ENCODE measurements at regions not wholly inside any gene's neighbourhood (a gene's known extent, or its start where the extent isn't known, plus 50 kb on each side); places are given as distances from the start of the nearest gene placed in this dataset.

- DNase-seq (no peak), ATAC-seq (ENCODE audit: low read depth) (no peak)
- no peaks in the 10 kb centered on the region for H4K20me1 ChIP-seq (ENCODE audit: insufficient read depth, low read length)
- H3K9ac ChIP-seq (ENCODE audit: low read depth, low read length) = no peak overlapping the region
- H3K14ac ChIP-seq (replicated peaks; ENCODE audit: low read depth, low read length) = no peak overlapping the region
- no peak overlapping the region for H2BK5ac ChIP-seq (ENCODE audit: low read depth, low read length, poor library complexity, severe bottlenecking)
- H3K23ac ChIP-seq (ENCODE audit: low read depth, low read length) = no peak overlapping the region
- H3K27ac ChIP-seq (ENCODE audit: insufficient read depth, low read length) = no peak overlapping the region
- H4K5ac ChIP-seq (ENCODE audit: low read depth, low read length) = no peak overlapping the region
- no peaks in the 10 kb centered on the region for H3K36me3 ChIP-seq (ENCODE audit: control insufficient read depth, insufficient read depth, low read length)
- no peak overlapping the region for H3K4ac ChIP-seq (ENCODE audit: low read depth, low read length)
- peaks cover 16% of the 10 kb centered on the region for H3K9me3 ChIP-seq (ENCODE audit: control insufficient read depth, insufficient read depth, low read length)
- no CpG with 5 or more reads among the region's 2 CpGs for WGBS, 2 experiments (ENCODE audit: extremely low coverage in 2 of 2, insufficient read length in 1 of 2)
- in situ Hi-C loops (cut with MboI; ENCODE audit: low sequenced_read_pairs) = no loop called here
- H4K8ac ChIP-seq (ENCODE audit: low read depth in 2 of 2, low read length in 2 of 2) = no peak overlapping the region
- no peak overlapping the region for H2BK15ac ChIP-seq (ENCODE audit: low read depth, low read length)
- ChIA-PET CTCF (no interaction called here), POLR2A (ENCODE audit: unreplicated experiment) (no interaction called here)
- no peak overlapping the region for H3K56ac ChIP-seq (ENCODE audit: extremely low read depth, insufficient read depth, low read length)
- H2AFZ ChIP-seq (replicated peaks; ENCODE audit: low read length, poor library complexity) = no peak overlapping the region
- intact Hi-C loops (cut with micrococcal nuclease) = no loop called here
- TF ChIP-seq MAFK (IDR thresholded peaks at IDR 0.05; ENCODE audit: low read depth, low read length) (no peak), MXI1 (IDR thresholded peaks at IDR 0.05; ENCODE audit: borderline replicate concordance, low read depth, low read length) (no peak), MAZ (IDR thresholded peaks at IDR 0.05; ENCODE audit: borderline replicate concordance, low read depth, low read length) (no peak), NFE2L2 (IDR thresholded peaks at IDR 0.05; ENCODE audit: low read depth, low read length) (no peak), SMC3 (IDR thresholded peaks at IDR 0.05; ENCODE audit: low read depth, low read length) (no peak), RCOR1 (IDR thresholded peaks at IDR 0.05; ENCODE audit: insufficient replicate concordance, low read length) (no peak), BHLHE40 (IDR thresholded peaks at IDR 0.05; ENCODE audit: low read depth, low read length) (no peak), ELK1 (IDR thresholded peaks at IDR 0.05; ENCODE audit: borderline replicate concordance, low read depth, low read length) (no peak), RAD21 (IDR thresholded peaks at IDR 0.05; ENCODE audit: low read length) (no peak)
- no peak overlapping the region for H2BK120ac ChIP-seq (ENCODE audit: low read depth, low read length)
- BruUV-seq (replicated peaks) = no TSS peak
- H3K4me3 ChIP-seq (ENCODE audit: insufficient read depth, low read depth, low read length) = no peak overlapping the region
- no peak overlapping the region for H4K91ac ChIP-seq (ENCODE audit: insufficient read depth, low read depth, low read length)
- no peak overlapping the region for H2AK9ac ChIP-seq (replicated peaks; ENCODE audit: low read depth, low read length, poor library complexity)
- no peak overlapping the region for H2BK20ac ChIP-seq (ENCODE audit: low read depth, low read length)
- H3K27me3 ChIP-seq (ENCODE audit: control insufficient read depth, insufficient read depth, low read length) = no peaks in the 10 kb centered on the region
- no peaks in the 10 kb centered on the region for H3K79me1 ChIP-seq (ENCODE audit: low read depth in 1 of 2, low read length in 2 of 2)
- H3K4me1 ChIP-seq (ENCODE audit: control insufficient read depth, insufficient read depth, low read length) = no peaks in the 10 kb centered on the region
- dilution Hi-C loops (cut with HindIII; ENCODE audit: low sequenced_read_pairs, unreplicated experiment) = no loop called here
- H2AK5ac ChIP-seq (ENCODE audit: low read depth, low read length) = no peak overlapping the region
- H3K18ac ChIP-seq (ENCODE audit: low read depth, low read length) = no peak overlapping the region
- no peak overlapping the region for H3K4me2 ChIP-seq (ENCODE audit: low read depth, low read length)
- no peaks in the 10 kb centered on the region for H3K9me1 ChIP-seq (ENCODE audit: insufficient read depth, low read length)
Observed at GRCh38 chr21:40972151-40972550, 125.2 kb upstream of the DSCAM start.
